ENCODE measurements at regions not wholly inside any gene's neighbourhood (a gene's known extent, or its start where the extent isn't known, plus 50 kb on each side); places are given as distances from the start of the nearest gene placed in this dataset.
"Not testable (repeated sequence)": the region's sequence is repeated elsewhere in the genome, so short reads cannot be mapped to it uniquely, and the experiment has no call there.

DNA sequence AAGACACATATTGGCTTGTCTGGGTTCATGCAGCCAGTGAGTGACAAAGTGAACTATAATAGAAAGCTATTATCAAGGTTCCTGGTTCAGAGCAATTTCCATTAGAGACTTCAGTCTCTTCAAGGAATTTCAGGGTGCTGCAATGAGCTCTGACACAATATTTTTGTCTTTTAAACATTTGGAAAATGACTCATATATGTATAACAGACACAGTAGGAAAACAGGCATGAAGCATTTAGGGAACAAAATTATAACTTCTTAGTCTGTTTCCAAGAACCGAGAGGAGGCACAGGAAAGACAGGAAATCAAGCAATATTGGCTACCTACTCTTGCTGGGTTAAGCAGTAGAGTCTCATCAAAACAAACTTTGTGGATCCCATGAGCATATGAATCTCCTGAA lies 170.4 kb downstream of the PTPRC start:
- intact Hi-C loops (cut with DNase I), result no loop called here
- DNase-seq (ENCODE audit: low spot score), result no peak

DNA sequence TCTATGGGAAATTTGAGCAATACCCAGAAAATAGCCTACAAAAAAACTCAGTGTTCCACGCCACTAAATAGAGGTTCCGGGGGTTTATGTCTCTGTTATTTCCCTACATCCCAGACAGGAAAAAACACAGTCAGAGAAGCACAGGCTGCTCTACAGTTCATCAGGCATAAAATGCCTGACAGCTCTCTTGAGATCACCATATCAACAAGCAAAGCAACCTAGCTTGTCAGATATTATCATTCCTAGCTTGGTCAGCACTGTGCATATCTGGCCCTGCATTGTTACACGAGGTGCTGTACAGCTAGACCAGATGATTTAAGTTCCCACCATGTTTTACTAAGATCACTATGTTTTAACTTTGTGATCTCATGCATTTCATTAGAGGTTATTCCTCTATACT lies 172.6 kb downstream of the PTPRC start:
- DNase-seq (ENCODE audit: low spot score), result no peak
- intact Hi-C loops (cut with DNase I), result loop anchor here in 1 of 2 donors (5.0 kb wide), 1 partner anchor 1701 kb away; no protein-coding TSS in a partner anchor

- intact Hi-C loops (cut with DNase I), result no loop called here
- DNase-seq (ENCODE audit: low spot score), result no peak
Measured at GRCh38 chr1:198823626-198824025, 184.8 kb downstream of the PTPRC start.

- intact Hi-C loops (cut with DNase I), result no loop called here
- no peak for DNase-seq (ENCODE audit: low spot score)
Measured at GRCh38 chr1:198825254-198825653, 186.4 kb downstream of the PTPRC start.

- no peak for DNase-seq (ENCODE audit: low spot score)
- intact Hi-C loops (cut with DNase I), result no loop called here
Measured at GRCh38 chr1:198829356-198829755, 190.5 kb downstream of the PTPRC start.

DNA sequence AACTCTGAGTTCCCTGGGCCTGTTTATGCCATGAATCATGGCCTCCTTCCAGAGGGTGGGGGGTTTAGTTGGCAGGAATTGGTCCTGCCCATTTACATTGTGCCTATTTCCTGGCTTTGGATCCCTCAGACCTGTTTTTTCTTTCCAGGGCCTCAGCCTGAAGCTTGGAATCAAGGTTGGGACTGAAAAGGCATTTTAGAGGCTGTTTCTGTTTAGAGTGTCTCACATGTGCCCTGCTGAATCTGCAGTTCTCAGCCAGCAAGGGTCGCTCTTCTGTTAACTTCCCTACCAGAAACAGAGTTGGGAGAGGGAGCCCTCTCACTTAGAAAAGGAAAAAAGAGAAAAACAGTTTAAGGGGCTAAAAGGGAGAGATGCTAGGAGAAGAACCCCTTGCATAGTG lies 191.1 kb downstream of the PTPRC start:
- intact Hi-C loops (cut with DNase I), result no loop called here
- DNase-seq (ENCODE audit: low spot score), result no peak

GRCh38 chr1:198830412-198830811 lies 191.6 kb downstream of the PTPRC start:
- intact Hi-C loops (cut with DNase I), result no loop called here
- DNase-seq (ENCODE audit: low spot score), result no peak

DNA sequence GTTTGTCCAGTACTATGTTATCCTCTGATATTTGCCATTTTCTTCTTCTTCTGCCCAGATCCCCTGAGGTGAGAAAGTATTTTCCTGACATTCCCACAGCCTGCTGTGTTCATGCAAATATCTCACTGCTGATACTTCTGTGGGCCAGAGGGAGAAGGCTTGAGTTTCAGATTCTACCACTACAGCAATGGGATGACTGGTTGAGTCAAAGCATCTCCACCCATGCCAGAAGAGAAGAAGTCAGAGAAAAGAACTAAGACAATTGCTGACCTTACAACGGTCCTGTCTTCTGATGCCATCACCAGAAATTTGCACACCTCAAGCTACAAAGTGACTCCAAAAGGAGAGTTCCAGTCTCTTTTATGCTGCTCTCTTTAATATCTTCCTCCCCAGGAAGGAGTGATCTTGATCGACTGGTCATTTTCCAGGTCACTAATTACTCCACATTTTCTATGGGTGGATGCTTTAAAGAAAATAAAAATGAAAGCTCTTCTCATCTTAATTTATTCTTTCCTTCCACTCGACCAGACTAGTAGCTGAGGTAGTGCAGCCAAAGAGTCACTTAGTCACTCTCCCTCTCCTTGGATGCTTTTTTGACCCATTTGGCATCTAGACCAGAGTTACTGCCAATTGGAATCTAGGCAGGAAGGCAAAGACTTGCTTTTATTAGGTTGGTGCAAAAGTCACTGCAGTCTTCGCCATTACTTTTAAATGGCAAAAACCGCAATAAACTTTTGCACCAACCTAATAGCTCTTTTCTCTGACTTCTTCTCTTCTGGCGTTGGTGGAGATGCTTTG lies 195.1 kb downstream of the PTPRC start:
- DNase-seq (ENCODE audit: low spot score), result no peak
- intact Hi-C loops (cut with DNase I), result no loop called here

GRCh38 chr1:198837278-198838021 lies 198.6 kb downstream of the PTPRC start:
- DNase-seq (ENCODE audit: low spot score), result no peak
- intact Hi-C loops (cut with DNase I), result no loop called here

DNA sequence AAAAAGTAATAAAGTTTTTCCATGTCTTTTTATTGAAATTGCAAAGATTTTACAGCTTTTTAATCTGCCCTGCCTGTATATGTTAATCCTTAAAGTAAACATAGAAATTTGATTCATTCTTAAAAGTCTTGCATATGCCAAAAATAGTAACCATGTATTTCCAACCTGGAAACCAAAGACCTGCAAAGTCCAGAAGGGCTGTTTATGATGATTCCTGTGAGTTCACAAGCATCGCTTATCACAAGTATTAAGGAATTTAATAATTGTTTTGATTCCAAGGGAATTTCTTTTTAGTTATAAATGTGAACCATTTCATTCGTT lies 199.1 kb downstream of the PTPRC start:
- intact Hi-C loops (cut with DNase I), result no loop called here
- no peak for DNase-seq (ENCODE audit: low spot score)

GRCh38 chr1:198841477-198841876 lies 202.6 kb downstream of the PTPRC start:
- DNase-seq (ENCODE audit: low spot score), result no peak
- intact Hi-C loops (cut with DNase I), result no loop called here

GRCh38 chr1:198842686-198843085 lies 203.8 kb downstream of the PTPRC start:
- intact Hi-C loops (cut with DNase I), result no loop called here
- no peak for DNase-seq (ENCODE audit: low spot score)

DNA sequence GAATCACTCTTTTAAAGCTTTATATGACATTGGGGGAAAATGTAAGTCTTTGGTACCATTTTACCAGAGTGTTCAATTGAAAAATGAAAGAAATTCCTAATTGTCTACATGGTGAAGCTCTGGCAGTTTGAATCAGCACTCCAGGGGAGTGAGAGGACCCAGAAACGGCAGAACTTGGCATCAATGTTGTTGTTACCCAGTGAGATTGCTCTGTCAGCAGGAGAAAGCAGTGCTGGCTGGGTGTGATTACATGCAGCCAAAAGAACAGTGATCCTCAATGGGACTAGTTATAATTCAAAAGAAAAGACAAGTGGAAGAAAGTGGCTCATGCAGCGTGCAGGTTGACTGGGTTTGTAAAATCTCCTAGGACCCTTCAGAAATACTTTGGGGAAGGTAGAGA lies 206.4 kb downstream of the PTPRC start:
- intact Hi-C loops (cut with DNase I), result no loop called here
- DNase-seq (ENCODE audit: low spot score), result no peak

DNA sequence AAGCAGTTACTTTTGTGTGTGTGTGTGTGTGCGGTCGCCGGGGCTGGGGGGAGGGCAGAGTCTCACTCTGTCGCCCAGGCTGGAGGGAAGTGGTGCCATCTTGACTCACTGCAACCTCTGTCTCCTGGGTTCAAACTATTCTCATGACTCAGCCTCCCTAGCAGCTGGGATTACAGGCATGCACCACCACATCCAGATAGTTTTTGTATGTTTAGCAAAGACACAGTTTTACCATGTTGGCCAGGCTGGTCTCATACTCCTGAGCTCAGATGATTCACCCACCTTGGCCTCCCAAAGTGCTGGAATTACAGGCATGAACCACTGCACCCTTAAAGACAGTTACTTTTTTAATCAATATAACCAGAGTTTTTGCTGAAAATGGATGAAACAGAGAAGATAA lies 207.0 kb downstream of the PTPRC start:
- no peak for DNase-seq (ENCODE audit: low spot score)
- intact Hi-C loops (cut with DNase I), result no loop called here

DNA sequence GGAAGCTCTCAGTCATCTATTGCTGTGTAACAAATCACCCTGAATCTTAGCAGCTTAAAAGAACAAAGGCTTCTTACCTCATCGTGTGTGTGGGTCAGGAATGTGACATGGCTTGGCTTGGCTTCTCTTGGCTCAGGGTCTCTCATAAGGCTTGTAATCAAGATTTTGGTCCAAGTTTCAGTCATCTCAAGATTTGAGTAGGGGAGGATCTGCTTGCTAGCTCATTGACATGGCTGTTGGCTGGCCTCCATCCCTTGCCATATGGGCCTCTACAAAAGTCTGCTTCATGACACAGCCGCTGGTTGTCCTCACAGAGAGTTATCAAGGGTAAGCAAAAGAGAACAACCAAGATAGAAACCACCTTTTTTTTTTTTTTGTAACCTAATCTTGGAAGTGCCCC lies 207.7 kb downstream of the PTPRC start:
- intact Hi-C loops (cut with DNase I), result no loop called here
- no peak for DNase-seq (ENCODE audit: low spot score)

DNA sequence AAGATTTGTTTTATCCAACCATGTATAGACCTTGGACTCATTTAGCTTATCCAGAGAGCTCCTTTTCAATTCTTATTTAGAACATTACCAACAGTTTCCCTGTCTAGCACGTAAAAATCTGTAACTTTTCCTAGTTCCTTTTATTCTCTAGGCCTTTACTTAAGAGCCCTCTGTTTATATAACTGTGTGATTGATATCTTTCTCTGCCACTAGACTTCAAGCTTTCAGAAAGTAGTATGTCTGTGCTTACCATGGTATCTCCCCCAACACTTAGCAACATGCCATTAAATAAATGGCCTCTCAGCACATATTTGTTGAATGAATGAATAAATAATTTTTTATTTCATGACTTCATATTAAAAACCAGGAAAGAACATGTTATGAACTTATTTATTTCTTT lies 209.4 kb downstream of the PTPRC start:
- no peak for DNase-seq (ENCODE audit: low spot score)
- intact Hi-C loops (cut with DNase I), result no loop called here

DNA sequence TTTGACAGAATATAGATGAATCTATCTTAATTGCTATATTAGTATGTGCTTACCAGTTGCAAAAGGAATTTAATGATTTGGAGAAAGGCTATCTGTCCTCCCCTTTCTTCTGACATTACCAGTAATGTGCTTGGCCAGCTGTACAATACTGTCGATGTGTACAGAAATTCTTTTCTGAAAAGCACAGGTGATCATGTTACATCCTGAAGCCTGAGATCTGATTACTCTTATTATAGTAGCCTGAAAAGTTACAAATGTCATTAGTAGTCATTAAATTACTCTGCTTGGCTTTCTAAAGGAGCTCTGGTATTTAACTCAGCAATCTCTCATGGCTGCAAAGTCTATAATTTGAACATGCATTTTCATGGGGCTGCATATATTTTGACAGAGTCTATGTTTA lies 209.8 kb downstream of the PTPRC start:
- DNase-seq (ENCODE audit: low spot score), result no peak
- intact Hi-C loops (cut with DNase I), result no loop called here

GRCh38 chr1:198849093-198849492 lies 210.3 kb downstream of the PTPRC start:
- no peak for DNase-seq (ENCODE audit: low spot score)
- intact Hi-C loops (cut with DNase I), result no loop called here

DNA sequence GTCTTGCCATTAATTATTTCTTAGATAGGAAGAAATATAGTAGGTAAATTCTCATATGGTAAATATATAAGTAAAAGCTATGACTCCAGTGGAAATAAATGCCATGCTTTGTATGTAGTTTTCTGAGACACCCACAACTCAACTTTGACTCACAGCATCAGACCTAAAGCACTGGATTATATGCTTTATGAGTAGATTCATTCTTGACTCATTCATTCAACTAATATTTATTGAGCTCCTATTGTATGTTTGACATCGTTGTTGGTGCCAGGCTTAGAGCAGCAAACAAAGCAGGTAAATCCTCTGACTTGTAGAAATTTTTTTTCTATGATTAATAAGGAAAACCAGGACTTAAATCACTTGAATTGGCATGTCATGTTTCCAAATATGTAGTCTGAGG lies 211.4 kb downstream of the PTPRC start:
- DNase-seq (ENCODE audit: low spot score), result no peak
- intact Hi-C loops (cut with DNase I), result no loop called here

DNA sequence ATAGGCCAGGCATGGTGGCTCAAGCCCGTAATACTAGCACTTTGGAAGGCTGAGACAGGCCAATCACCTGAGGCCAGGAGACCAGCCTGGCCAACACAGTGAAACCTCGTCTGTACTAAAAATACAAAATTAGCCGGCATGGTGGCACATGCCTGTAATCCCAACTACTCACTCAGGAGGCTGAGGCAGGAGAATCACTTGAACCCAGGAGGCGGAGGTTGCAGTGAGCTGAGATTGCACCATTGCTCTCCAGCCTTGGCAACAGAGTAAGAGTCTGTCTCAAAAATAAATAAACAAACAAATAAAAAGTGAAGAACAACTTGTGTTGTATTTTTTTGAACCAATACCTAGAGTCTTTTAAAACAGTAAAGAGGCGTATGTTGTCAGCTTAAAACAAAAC lies 212.1 kb downstream of the PTPRC start:
- intact Hi-C loops (cut with DNase I); DNase-seq (ENCODE audit: low spot score): not testable (repeated sequence)

DNA sequence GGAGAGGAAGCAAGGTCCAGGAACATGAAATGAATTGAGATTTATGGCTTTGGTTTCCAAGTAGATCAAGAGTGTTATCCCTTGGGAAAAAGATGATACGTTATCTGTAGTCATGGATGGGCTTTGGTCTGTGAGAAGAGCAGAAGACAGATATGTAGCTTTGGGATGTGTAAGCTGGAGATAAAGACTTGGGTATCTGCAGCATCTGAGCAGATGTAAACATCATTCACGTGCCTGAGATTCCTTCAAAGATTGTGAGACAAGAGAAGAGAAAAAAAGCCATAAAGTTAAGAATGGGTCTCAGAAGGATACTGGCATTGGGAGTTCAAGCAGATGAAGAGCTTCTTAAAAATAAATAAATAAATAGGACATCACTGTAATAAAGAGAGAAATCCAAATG lies 217.8 kb downstream of the PTPRC start:
- DNase-seq (ENCODE audit: low spot score), result no peak
- intact Hi-C loops (cut with DNase I), result no loop called here

Data from posterior vena cava (tissue), 2 donors.